GDM1 (cell line): ENCODE measurements at regions not wholly inside any gene's neighbourhood (a gene's known extent, or its start where the extent isn't known, plus 50 kb on each side); places are given as distances from the start of the nearest gene placed in this dataset.
"Not testable (repeated sequence)": the region's sequence is repeated elsewhere in the genome, so short reads cannot be mapped to it uniquely, and the experiment has no call there.

Source experiments
- DNase-seq: peaks from one replicate; lab custom pipeline; 2025; lab: John Stamatoyannopoulos, UW

DNA sequence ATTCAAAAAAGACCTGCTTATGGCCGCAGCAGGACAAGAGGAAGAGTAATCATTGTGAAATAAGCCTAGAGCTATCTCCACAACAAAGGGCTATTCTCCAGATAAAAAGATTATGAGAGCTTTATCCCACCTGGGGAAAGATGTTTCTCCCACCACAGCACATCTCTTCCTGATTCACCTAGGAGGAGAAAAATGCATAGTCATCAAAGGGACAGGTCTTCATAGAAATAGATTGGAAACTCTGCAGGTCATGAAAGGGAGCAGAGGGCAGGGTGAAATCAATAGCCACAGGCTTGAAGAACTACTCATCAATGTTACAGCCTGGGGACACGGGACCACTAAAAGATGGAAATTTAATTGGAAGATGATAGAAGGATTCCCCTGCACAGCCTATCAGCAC, 453.8 kb upstream of the TMEM132C start:
- no peak for DNase-seq

DNA sequence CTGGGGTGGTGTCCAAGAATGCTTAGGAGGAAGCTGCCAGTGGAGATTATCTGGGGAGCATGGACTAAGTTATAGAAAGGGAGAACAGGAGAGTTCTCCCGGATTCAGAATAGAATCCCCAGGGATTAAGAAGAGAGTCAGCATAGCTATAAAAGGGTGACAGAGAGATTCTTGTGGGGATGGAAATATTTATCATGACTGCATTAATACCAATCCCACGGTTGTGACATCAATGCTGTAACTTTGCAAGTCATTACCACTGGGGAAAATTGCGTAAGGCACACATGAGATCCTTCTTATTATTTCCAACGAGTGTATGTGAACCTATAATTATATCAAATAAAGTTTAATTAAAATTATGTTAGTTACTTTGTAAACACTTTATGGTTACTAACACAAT, 447.9 kb upstream of the TMEM132C start:
- no peak for DNase-seq

GRCh38 chr12:127820271-127820670, 446.7 kb upstream of the TMEM132C start:
- no peak for DNase-seq

DNA sequence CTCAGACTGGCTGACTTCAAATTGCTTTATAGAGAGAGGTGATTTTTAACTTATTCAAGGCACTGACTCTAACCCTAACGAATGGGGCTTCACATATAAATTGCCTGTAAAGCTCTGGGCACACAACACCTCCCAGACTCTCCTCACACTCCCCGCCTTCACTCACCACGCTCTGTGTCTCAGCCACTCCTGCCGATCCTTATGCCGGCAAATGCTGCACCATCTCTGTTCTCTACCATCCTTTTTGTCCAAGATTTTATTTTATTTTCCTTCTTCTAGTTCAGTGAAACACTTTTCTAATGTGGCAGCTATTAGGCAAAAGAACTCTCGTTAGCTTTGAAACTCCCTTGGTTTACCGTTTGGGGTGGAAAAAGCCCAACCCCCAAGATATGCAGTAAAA, 446.1 kb upstream of the TMEM132C start:
- DNase-seq: no peak

GRCh38 chr12:127822809-127823411, 444.1 kb upstream of the TMEM132C start:
- DNase-seq: no peak

GRCh38 chr12:127823801-127824200, 443.2 kb upstream of the TMEM132C start:
- no peak for DNase-seq

DNA sequence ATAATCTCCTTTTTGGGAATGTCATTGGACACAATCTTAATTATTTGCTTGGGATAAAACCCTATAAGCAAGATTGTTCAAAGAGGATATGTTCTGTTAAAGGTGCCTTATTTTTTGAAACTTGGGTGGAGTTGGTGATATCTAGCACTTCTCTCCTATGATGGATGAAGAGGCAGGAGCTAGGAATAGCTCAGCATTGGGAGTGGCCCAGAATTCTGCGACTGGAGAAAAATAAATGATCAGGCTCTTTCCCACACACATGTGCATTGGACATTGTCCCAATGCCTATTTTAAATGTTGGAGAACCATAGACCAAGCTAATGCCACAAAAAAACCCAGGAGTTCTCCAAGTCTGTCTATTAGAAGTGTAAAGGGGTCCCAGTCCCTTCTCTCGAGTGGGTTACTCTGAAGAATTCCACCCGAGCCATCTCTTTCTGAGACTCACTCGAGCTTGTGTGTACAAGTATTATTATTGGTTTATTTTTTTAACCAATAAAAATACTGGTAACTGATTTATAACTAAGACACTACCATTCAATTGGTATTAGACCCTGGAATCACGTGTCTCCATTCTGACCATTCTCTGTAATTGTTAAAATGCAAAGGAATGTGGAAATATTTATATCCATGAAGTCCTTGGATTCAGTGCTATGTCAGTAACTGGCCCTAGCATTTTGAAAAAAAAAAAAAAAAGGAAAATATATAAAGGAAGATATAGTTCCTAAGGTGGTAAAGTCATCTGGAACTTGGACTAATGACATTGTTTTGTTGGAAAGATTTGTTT, 437.5 kb upstream of the TMEM132C start:
- DNase-seq: no peak

DNA sequence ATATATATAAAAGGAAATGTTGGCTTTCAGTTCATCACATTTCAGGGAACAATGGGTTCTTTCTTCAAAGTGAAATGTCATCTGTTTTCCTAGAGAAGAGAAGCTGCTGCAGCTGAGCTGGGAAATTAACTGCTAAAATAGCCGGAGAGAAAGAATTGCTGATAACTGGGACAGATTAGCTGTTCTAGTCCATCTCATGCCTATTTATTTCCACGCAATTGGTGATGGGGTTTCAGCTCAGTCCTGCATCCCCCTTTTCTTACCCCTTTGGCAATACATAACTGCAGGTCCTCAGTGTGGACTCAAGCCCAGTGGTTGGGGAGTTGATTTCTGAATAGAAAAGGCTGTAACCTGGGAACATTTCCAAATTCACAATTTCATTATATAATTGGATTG, 436.9 kb upstream of the TMEM132C start:
- DNase-seq: no peak

GRCh38 chr12:127830730-127831129, 436.2 kb upstream of the TMEM132C start:
- no peak for DNase-seq

GRCh38 chr12:127832172-127832571, 434.8 kb upstream of the TMEM132C start:
- DNase-seq: no peak

DNA sequence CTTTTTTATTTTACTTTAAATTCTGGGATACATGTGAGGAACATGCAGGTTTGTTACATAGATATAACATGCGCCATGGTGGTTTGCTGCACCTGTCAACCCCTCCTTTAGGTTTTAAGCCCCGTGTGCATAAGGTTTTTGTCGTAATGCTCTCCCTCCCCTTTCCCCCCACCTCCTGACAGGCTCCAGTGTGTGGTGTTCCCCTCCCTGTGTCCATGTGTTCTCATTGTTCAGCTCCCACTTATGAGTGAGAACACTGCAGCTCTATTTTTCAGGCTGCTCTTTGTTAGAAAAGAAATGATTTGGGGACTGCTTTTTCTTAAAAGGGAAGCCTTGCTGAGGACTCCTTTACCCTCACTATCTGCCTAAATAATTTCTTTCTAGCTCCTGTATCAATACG, 430.2 kb upstream of the TMEM132C start:
- DNase-seq: not testable (repeated sequence)

DNA sequence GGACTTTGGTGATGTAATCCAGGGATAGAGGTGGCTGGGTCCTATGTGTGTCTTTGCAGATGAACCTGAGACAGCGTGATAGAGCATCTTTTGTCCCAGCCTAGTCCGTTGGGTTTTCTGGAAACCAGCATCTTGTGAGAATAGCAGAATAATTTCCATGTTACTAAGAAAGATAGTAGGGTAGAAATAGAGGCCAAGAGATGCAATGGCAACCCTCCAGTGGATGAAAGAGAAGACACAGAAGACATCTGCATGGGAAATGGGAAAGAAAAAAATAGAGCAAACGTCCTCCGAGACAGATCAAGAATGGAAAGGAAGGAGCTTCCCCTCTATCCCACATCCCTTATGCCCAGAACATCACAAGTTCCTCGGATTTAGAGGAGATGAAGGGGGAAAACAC, 409.3 kb upstream of the TMEM132C start:
- no peak for DNase-seq

GRCh38 chr12:127860536-127860935, 406.4 kb upstream of the TMEM132C start:
- DNase-seq: no peak

GRCh38 chr12:127861406-127861805, 405.6 kb upstream of the TMEM132C start:
- DNase-seq: no peak

- no peak for DNase-seq
These were observed 393.7 kb upstream of the TMEM132C start for GRCh38 chr12:127873306-127873705.

DNA sequence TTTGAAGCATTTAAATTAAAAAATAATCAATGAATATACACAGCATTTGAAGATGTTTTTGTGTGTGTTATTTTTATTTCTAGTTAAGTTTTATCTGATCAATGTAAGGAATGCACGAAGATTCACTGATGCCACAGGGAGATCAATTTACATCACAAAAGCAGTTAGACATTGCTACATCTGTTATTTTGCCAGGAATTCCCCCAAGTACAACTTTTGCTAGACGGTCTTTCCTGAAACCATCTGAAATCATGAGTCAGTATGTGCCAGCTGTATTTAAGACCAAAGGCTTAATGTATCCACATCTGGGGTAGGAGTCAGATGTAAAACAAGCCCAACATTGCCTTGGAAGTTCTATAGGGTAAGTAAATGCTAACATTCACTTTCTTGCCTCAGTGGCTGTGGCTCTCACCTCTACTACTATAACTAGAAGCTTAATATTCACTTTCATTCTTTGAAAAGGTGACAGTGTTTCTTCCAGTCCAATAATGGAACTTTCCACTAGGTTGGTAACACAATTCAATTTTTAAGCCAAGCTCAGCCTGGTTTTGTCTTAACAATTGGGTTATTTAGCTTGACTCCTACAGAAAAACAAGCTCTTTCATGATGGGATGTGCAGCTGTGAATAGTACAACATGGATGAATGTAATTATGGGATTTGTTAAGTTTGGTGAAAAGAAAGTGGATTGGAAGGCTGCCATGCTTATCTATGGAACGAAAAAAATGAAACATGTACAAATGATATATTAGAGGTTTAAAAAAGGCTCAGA, 385.4 kb upstream of the TMEM132C start:
- no peak for DNase-seq

- no peak for DNase-seq
These were observed 384.0 kb upstream of the TMEM132C start for GRCh38 chr12:127883013-127883412.

GRCh38 chr12:127885954-127886750, 380.8 kb upstream of the TMEM132C start:
- no peak for DNase-seq

GRCh38 chr12:127886827-127887226, 380.1 kb upstream of the TMEM132C start:
- DNase-seq: no peak

GRCh38 chr12:127888943-127889719, 377.8 kb upstream of the TMEM132C start:
- DNase-seq: no peak

DNA sequence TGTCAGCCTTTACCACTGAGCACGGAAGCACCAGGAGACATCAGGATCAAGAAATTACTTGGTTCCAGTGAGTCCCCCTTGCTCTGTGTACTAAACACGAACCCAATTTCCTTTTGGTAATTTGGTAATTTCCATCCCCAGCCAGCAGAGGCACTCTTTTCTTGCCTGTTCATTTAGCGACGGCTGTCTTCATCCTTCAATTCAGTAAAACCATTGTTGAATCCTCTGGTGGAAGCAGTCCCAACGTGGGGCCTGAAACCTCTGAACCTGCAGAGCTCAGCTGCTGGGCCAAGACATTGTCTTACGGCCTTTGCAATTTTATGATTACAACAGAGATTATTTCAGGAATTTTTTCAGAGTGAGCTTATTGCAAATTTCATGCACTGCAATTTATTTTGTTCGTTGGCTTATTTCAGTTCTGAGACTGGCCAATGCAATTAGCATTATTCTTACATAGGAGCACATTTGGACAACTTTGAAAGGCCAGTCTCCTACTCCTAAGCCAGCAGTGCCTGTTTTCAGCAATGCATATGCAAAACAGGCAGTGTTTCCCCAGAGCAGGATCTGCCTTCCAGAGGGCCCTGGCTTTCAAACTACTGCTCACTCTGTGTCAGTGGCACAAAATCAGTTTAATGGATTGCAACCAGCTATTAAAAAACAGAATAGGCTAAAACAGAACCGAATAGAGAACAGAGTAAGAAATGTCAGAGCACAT, 372.9 kb upstream of the TMEM132C start:
- no peak for DNase-seq
